ENCODE measurements at regions not wholly inside any gene's neighbourhood (a gene's known extent, or its start where the extent isn't known, plus 50 kb on each side); places are given as distances from the start of the nearest gene placed in this dataset.

DNA sequence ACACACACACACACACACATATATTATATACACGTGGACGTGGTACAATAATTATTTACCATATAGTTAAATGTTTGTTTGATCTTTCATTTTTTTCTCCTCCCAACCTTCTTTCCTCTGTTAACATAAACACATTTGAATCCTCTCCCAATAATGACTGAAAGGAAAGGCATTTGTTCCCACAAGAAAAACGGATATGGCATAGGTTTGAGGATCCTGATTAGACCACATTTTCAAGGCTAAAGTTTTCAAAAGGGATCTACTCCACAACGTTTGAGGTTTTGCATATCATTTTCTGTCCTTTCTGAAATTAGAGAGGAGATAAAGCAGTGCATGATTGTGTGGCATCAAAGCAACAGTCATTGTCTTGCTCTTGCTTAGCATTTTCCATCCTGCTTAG lies 1883.4 kb downstream of the STIM2 start:
- no peaks in the 10 kb centered on the region for H3K4me1 Mint-ChIP-seq
- no peaks in the 10 kb centered on the region for H3K36me3 Mint-ChIP-seq
- ATAC-seq, result no peak
- no peak for DNase-seq (ENCODE audit: low spot score in 2 of 2)
- no peak overlapping the region for H3K27ac Mint-ChIP-seq
- peaks cover 10% of the 10 kb centered on the region for H3K9me3 Mint-ChIP-seq
- H3K4me3 Mint-ChIP-seq, result no peak overlapping the region

GRCh38 chr4:28754376-28754775 lies 1893.7 kb downstream of the STIM2 start:
- DNase-seq (ENCODE audit: low spot score in 2 of 2) (no peak), ATAC-seq (no peak)
- H3K4me1 Mint-ChIP-seq, result no peaks in the 10 kb centered on the region
- H3K9me3 Mint-ChIP-seq, result peaks cover 13% of the 10 kb centered on the region
- H3K4me3 Mint-ChIP-seq, result no peak overlapping the region
- no peak overlapping the region for H3K27ac Mint-ChIP-seq
- H3K36me3 Mint-ChIP-seq, result no peaks in the 10 kb centered on the region

- Mint-ChIP-seq H3K9me3 (peaks cover 8% of the 10 kb centered on the region), H3K27ac (no peak overlapping the region), H3K4me1 (no peaks in the 10 kb centered on the region), H3K36me3 (no peaks in the 10 kb centered on the region), H3K4me3 (no peak overlapping the region)
- DNase-seq (ENCODE audit: low spot score in 2 of 2) (no peak), ATAC-seq (no peak)
These were observed 1894.4 kb downstream of the STIM2 start for GRCh38 chr4:28755081-28755480.

DNA sequence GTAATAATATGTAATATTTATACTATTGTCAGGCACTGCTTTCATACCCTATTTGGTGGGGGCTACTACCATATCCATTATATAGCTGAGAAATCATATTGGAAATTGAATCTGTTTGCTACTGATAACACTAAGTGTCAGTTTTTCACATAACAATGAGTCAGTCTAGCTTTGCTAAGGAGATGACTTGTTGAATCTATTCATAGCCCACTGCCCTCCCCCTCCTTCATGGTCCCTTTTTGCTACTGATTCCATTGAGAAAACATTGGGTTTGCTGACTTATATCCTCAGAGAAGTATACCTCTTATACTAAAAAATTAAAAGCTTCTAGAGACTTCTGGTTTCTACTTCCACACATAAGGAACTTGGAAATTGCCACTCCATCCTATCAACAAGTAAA lies 1898.4 kb downstream of the STIM2 start:
- H3K9me3 Mint-ChIP-seq, result peaks cover 13% of the 10 kb centered on the region
- no peaks in the 10 kb centered on the region for H3K4me1 Mint-ChIP-seq
- no peak overlapping the region for H3K4me3 Mint-ChIP-seq
- no peaks in the 10 kb centered on the region for H3K36me3 Mint-ChIP-seq
- no peak for DNase-seq (ENCODE audit: low spot score in 2 of 2)
- ATAC-seq, result no peak
- H3K27ac Mint-ChIP-seq, result no peak overlapping the region

GRCh38 chr4:28760003-28760402 lies 1899.4 kb downstream of the STIM2 start:
- peaks cover 10% of the 10 kb centered on the region for H3K9me3 Mint-ChIP-seq
- DNase-seq (ENCODE audit: low spot score in 2 of 2) (no peak), ATAC-seq (no peak)
- no peak overlapping the region for H3K27ac Mint-ChIP-seq
- no peak overlapping the region for H3K4me3 Mint-ChIP-seq
- no peaks in the 10 kb centered on the region for H3K36me3 Mint-ChIP-seq
- no peaks in the 10 kb centered on the region for H3K4me1 Mint-ChIP-seq

- ATAC-seq (no peak), DNase-seq (ENCODE audit: low spot score in 2 of 2) (no peak)
- no peak overlapping the region for H3K4me3 Mint-ChIP-seq
- no peaks in the 10 kb centered on the region for H3K36me3 Mint-ChIP-seq
- H3K4me1 Mint-ChIP-seq, result no peaks in the 10 kb centered on the region
- peaks cover 13% of the 10 kb centered on the region for H3K9me3 Mint-ChIP-seq
- H3K27ac Mint-ChIP-seq, result no peak overlapping the region
These were observed 1911.4 kb downstream of the STIM2 start for GRCh38 chr4:28772066-28772465.

DNA sequence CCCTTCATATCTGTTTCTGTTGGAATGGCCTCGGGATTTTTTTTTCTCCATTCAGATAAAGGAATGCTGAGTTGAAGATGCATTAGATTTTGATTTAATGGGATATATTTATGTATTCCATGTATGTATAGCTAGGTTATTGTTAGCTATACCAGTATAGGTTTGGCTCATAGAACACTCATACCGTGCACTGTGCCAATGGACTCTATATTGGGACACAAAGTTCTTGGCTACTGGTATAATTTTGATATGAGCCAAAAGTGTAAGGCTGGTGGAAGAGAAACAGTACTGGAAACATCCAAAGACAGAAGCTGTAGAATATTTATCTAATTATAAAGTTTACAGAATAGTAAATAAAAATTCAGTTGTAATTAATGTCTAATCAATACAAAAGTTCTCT lies 1912.1 kb downstream of the STIM2 start:
- H3K27ac Mint-ChIP-seq, result no peak overlapping the region
- no peaks in the 10 kb centered on the region for H3K36me3 Mint-ChIP-seq
- DNase-seq (ENCODE audit: low spot score in 2 of 2) (no peak), ATAC-seq (no peak)
- peaks cover 13% of the 10 kb centered on the region for H3K9me3 Mint-ChIP-seq
- no peaks in the 10 kb centered on the region for H3K4me1 Mint-ChIP-seq
- H3K4me3 Mint-ChIP-seq, result no peak overlapping the region

GRCh38 chr4:28774344-28774743 lies 1913.7 kb downstream of the STIM2 start:
- peaks cover 9% of the 10 kb centered on the region for H3K9me3 Mint-ChIP-seq
- H3K4me1 Mint-ChIP-seq, result no peaks in the 10 kb centered on the region
- H3K4me3 Mint-ChIP-seq, result no peak overlapping the region

GRCh38 chr4:28776004-28776403 lies 1915.4 kb downstream of the STIM2 start:
- peaks cover 21% of the 10 kb centered on the region for H3K9me3 Mint-ChIP-seq
- H3K4me3 Mint-ChIP-seq, result no peak overlapping the region
- DNase-seq (ENCODE audit: low spot score in 2 of 2), result no peak
- H3K4me1 Mint-ChIP-seq, result no peaks in the 10 kb centered on the region
- H3K27ac Mint-ChIP-seq, result no peak overlapping the region
- no peaks in the 10 kb centered on the region for H3K36me3 Mint-ChIP-seq
- no peak for ATAC-seq

More at GRCh38 chr4:28774344-28774743, 1913.7 kb downstream of the STIM2 start:
- Mint-ChIP-seq H3K27ac (no peak overlapping the region), H3K36me3 (no peaks in the 10 kb centered on the region)
- no peak for DNase-seq (ENCODE audit: low spot score in 2 of 2)
- ATAC-seq, result no peak

DNA sequence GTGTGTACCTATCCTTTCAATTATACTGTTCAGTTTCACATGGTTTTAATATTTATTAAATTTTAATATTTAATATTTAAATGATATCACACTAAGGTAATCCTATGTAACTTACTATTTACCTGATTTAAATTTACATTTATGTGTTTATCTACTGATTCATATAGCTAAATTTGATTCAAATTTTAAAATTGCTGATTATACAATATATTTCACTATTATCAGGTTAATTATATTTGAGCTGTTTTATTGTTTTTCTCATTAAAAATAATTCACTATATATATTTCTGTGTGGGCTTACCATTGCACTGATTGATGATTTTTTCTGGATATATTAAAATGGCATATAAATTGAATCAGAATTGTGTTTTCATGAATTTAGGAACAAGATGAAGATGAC lies 1923.5 kb downstream of the STIM2 start:
- no peak overlapping the region for H3K4me3 Mint-ChIP-seq
- DNase-seq (ENCODE audit: low spot score in 2 of 2) (no peak), ATAC-seq (no peak)
- H3K27ac Mint-ChIP-seq, result no peak overlapping the region
- peaks cover 14% of the 10 kb centered on the region for H3K9me3 Mint-ChIP-seq
- H3K4me1 Mint-ChIP-seq, result no peaks in the 10 kb centered on the region
- no peaks in the 10 kb centered on the region for H3K36me3 Mint-ChIP-seq

GRCh38 chr4:28787947-28788346 lies 1927.3 kb downstream of the STIM2 start:
- no peak overlapping the region for H3K4me3 Mint-ChIP-seq
- ATAC-seq (no peak), DNase-seq (ENCODE audit: low spot score in 2 of 2) (no peak)
- no peak overlapping the region for H3K27ac Mint-ChIP-seq
- H3K36me3 Mint-ChIP-seq, result no peaks in the 10 kb centered on the region
- no peaks in the 10 kb centered on the region for H3K4me1 Mint-ChIP-seq
- peaks cover 9% of the 10 kb centered on the region for H3K9me3 Mint-ChIP-seq

- H3K4me1 Mint-ChIP-seq, result no peaks in the 10 kb centered on the region
These were observed 1928.4 kb downstream of the STIM2 start for GRCh38 chr4:28788929-28789490.

DNA sequence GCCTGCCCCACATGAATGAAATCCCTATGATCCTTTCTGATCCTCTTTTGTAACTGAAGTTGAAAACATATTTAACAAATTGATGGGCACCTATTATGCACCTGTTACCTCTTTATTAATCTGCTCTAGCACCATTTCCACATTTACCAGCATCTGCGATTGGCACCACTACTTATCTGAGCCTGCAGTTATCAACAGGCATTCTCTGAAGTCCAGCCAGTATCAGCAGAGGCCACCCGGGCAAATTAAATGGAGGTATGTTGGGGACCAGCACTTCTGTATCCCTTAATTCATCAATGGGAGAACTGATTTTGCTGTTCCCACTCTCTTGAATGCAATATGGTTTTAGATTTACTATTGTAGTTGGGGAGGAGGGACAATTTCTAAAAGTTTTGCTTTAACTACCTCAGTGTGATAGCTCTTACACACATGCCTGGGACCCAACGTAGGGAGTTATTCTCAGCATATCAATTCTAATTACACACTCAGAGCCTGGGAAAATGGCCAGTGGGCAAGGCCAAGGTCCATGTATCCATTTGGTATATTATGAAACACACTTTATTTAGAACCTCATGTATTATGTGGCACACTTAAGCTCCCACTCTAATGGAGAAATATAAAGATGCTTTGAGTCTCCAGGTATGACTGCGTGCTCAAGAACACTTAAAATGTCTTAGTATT lies 1927.1 kb upstream of the PCDH7 start:
- DNase-seq (ENCODE audit: low spot score in 2 of 2) (no peak), ATAC-seq (no peak)
- peaks cover 10% of the 10 kb centered on the region for H3K9me3 Mint-ChIP-seq
- H3K27ac Mint-ChIP-seq, result no peak overlapping the region
- no peaks in the 10 kb centered on the region for H3K36me3 Mint-ChIP-seq
- no peak overlapping the region for H3K4me3 Mint-ChIP-seq
- H3K4me1 Mint-ChIP-seq, result no peaks in the 10 kb centered on the region

More at GRCh38 chr4:28788929-28789490, 1928.4 kb downstream of the STIM2 start:
- ATAC-seq (no peak), DNase-seq (ENCODE audit: low spot score in 2 of 2) (no peak)
- Mint-ChIP-seq H3K4me3 (no peak overlapping the region), H3K9me3 (peaks cover 9% of the 10 kb centered on the region), H3K36me3 (no peaks in the 10 kb centered on the region), H3K27ac (no peak overlapping the region)

- no peak for DNase-seq (ENCODE audit: low spot score in 2 of 2)
- H3K9me3 Mint-ChIP-seq, result peaks cover 5% of the 10 kb centered on the region
- H3K4me1 Mint-ChIP-seq, result no peaks in the 10 kb centered on the region
- no peak overlapping the region for H3K4me3 Mint-ChIP-seq
- no peak overlapping the region for H3K27ac Mint-ChIP-seq
- ATAC-seq, result no peak
- no peaks in the 10 kb centered on the region for H3K36me3 Mint-ChIP-seq
These were observed 1920.5 kb upstream of the PCDH7 start for GRCh38 chr4:28799696-28800095.

DNA sequence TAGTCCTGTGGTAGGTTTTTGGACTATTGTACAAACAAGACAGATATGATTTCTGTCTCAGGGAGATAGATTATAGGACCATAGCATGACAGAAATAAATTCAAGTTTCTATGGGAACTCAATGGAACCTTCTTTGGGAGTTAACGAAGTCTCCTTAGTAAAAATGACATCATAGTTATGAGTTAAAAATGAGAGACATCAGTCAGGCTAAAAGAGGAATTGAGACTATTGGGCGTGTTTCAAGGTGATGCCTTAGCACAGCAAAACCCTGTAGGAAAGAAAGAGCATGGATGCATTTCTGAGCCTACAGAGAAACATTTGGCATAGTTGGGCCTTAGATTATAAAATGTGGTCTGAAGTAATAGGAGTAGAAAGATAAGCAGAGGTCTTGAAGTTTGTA lies 1909.1 kb upstream of the PCDH7 start:
- no peak overlapping the region for H3K4me3 Mint-ChIP-seq
- H3K9me3 Mint-ChIP-seq, result peaks cover 31% of the 10 kb centered on the region
- H3K27ac Mint-ChIP-seq, result no peak overlapping the region
- DNase-seq (ENCODE audit: low spot score in 2 of 2) (no peak), ATAC-seq (no peak)
- H3K36me3 Mint-ChIP-seq, result no peaks in the 10 kb centered on the region
- H3K4me1 Mint-ChIP-seq, result no peaks in the 10 kb centered on the region

- Mint-ChIP-seq H3K4me1 (no peaks in the 10 kb centered on the region), H3K4me3 (no peak overlapping the region), H3K27ac (no peak overlapping the region), H3K9me3 (peaks cover 18% of the 10 kb centered on the region), H3K36me3 (no peaks in the 10 kb centered on the region)
- DNase-seq (ENCODE audit: low spot score in 2 of 2) (no peak), ATAC-seq (no peak)
These were observed 1898.0 kb upstream of the PCDH7 start for GRCh38 chr4:28822163-28822562.
